Pancreas (tissue), 10 donors: ENCODE measurements at regions not wholly inside any gene's neighbourhood (a gene's known extent, or its start where the extent isn't known, plus 50 kb on each side); places are given as distances from the start of the nearest gene placed in this dataset.
A peak's percentile ranks its signal among the peaks of the same experiment; 100 is the strongest.

Experiments used
- ATAC-seq, 4 donors: fragments of 200-7000 bp; cut with Tn5 transposase; one replicate each; pipeline versions ENCODE4 v1.8.0 to v1.9.1; 2020; ENCODE audit warnings: mild to moderate bottlenecking in 4 of 4, moderate library complexity in 4 of 4
- DNase-seq, 6 donors: peaks; one replicate each; pipeline ENCODE4 v3.0.0-alpha.2; 2020
- FAIRE-seq: peaks from 2 replicates; lab custom pipeline; 2012; peaks lifted over from hg19 to GRCh38; lab: Jason Lieb, UNC
- H3K27ac ChIP-seq, 4 donors: fragments of 200-600 bp; sonication (generic); 1 replicate in 3 of 4; 2 replicates in 1 of 4; pipeline versions ENCODE4 v1.5.0 to v1.8.0; 2020
- H3K27me3 ChIP-seq, 4 donors: fragments of 200-600 bp; one replicate each; pipeline ENCODE4 v1.8.0; 2021
- H3K36me3 ChIP-seq, 3 donors: fragments of 200-600 bp; sonication (generic) in 1 of 3; one replicate each; pipeline versions ENCODE4 v1.5.0 to v1.8.0; 2020 to 2021
- H3K4me1 ChIP-seq, 3 donors: fragments of 200-600 bp; one replicate each; pipeline ENCODE4 v1.8.0; 2021
- H3K4me3 ChIP-seq, 4 donors: fragments of 200-600 bp; sonication (generic) in 2 of 4; one replicate each; pipeline versions ENCODE4 v1.5.0 to v1.8.0; 2020 to 2021
- H3K9me3 ChIP-seq, 4 donors: fragments of 200-600 bp; one replicate each; pipeline ENCODE4 v1.8.0; 2021
- CTCF ChIP-seq, 4 donors: fragments of 200-600 bp; sonication (generic) in 3 of 4; IDR thresholded peaks; one replicate each; pipeline versions ENCODE4 v1.5.0 to v1.8.0; 2021; ENCODE audit warnings: antibody characterized with exemption in 4 of 4
- WGBS, 2 donors: extraction: QIAGEN DNeasy Blood & Tissue Kit; methylation state at CpG; one replicate each; pipeline ENCODE4 v1.1.7; 2013; 5-methylcytosine and 5-hydroxymethylcytosine counted together
- intact Hi-C, 3 donors: fragments of 100-400 bp; cut with DNase I; formaldehyde crosslinking; loops; one replicate each; pipeline versions ENCODE4 v1.11.1 to v1.14.2; 2022
- donor health status: healthy with polysubstance abuse.
- donor health status: DM: no; HTN: no; CAD: no; lungs with moderate emphysema.
- donor health status: DM: no; HTN: no; CAD: no.
- donor health status: control.
- donor health status: control.
- donor health status: Bipolar disorder and iron deficiency.
- donor health status: DM: yes; HTN: yes; CAD: no.
- donor health status: DM: no; HTN: no; CAD: no.
- donor health status: DM: no; HTN: no; CAD: no.
- donor health status: DM: yes; HTN: yes; CAD: no.

- H3K9me3 ChIP-seq, result no peaks in the 10 kb centered on the region
- H3K4me1 ChIP-seq, result no peaks in the 10 kb centered on the region
- FAIRE-seq (no peak), DNase-seq (peak in 1 of 6 donors; percentile 24), ATAC-seq (peak in 3 of 4 donors; percentile 43 to 52 (median 47))
- H3K27ac ChIP-seq, result no peak overlapping the region
- no peaks in the 10 kb centered on the region for H3K27me3 ChIP-seq
- H3K36me3 ChIP-seq, result no peaks in the 10 kb centered on the region
- no peak overlapping the region for H3K4me3 ChIP-seq
- TF ChIP-seq CTCF (IDR thresholded peaks at IDR 0.05), result peak in 1 of 4 donors; percentile 14
- WGBS, 2 donors, result 80 to 84% methylated on average over 20 of the region's 20 CpGs
- intact Hi-C loops, result no loop called here
These were observed 158.0 kb upstream of the ITGB1 start for GRCh38 chr10:33115738-33116719.

GRCh38 chr10:33114451-33114952 lies 156.5 kb upstream of the ITGB1 start:
- intact Hi-C loops, result no loop called here
- 70 to 76% methylated on average over 5 of the region's 5 CpGs for WGBS, 2 donors
- TF ChIP-seq CTCF (IDR thresholded peaks at IDR 0.05), result no peak

GRCh38 chr10:33113466-33113865 lies 155.4 kb upstream of the ITGB1 start:
- no peaks in the 10 kb centered on the region for H3K9me3 ChIP-seq
- no peaks in the 10 kb centered on the region for H3K4me1 ChIP-seq
- 91% methylated on average over 5 of the region's 5 CpGs for WGBS, 2 donors
- H3K36me3 ChIP-seq, result no peaks in the 10 kb centered on the region
- ATAC-seq (no peak), FAIRE-seq (no peak), DNase-seq (no peak)
- no peak overlapping the region for H3K4me3 ChIP-seq
- H3K27ac ChIP-seq, result no peak overlapping the region
- no peaks in the 10 kb centered on the region for H3K27me3 ChIP-seq
- TF ChIP-seq CTCF (IDR thresholded peaks at IDR 0.05), result no peak
- intact Hi-C loops, result no loop called here

More at GRCh38 chr10:33114451-33114952, 156.5 kb upstream of the ITGB1 start:
- H3K27me3 ChIP-seq, result no peaks in the 10 kb centered on the region
- ATAC-seq (no peak), FAIRE-seq (no peak), DNase-seq (no peak)
- no peak overlapping the region for H3K4me3 ChIP-seq
- no peaks in the 10 kb centered on the region for H3K36me3 ChIP-seq
- H3K9me3 ChIP-seq, result no peaks in the 10 kb centered on the region
- H3K4me1 ChIP-seq, result no peaks in the 10 kb centered on the region
- H3K27ac ChIP-seq, result no peak overlapping the region

- H3K4me1 ChIP-seq, result no peaks in the 10 kb centered on the region
- H3K27me3 ChIP-seq, result no peaks in the 10 kb centered on the region
- 80 to 87% methylated on average over 2 of the region's 2 CpGs for WGBS, 2 donors
- no peak overlapping the region for H3K4me3 ChIP-seq
- no peak for TF ChIP-seq CTCF (IDR thresholded peaks at IDR 0.05)
- no peaks in the 10 kb centered on the region for H3K9me3 ChIP-seq
- DNase-seq, result no peak
- no peak for ATAC-seq
- H3K36me3 ChIP-seq, result no peaks in the 10 kb centered on the region
- intact Hi-C loops, result no loop called here
- no peak overlapping the region for H3K27ac ChIP-seq
- no peak for FAIRE-seq
These were observed 154.9 kb upstream of the ITGB1 start for GRCh38 chr10:33112831-33113455.
